ENCODE measurements at regions not wholly inside any gene's neighbourhood (a gene's known extent, or its start where the extent isn't known, plus 50 kb on each side); places are given as distances from the start of the nearest gene placed in this dataset.

GRCh38 chr13:47256618-47257017 is 359.8 kb upstream of the HTR2A start:
- TF ChIP-seq, protein P1, sequence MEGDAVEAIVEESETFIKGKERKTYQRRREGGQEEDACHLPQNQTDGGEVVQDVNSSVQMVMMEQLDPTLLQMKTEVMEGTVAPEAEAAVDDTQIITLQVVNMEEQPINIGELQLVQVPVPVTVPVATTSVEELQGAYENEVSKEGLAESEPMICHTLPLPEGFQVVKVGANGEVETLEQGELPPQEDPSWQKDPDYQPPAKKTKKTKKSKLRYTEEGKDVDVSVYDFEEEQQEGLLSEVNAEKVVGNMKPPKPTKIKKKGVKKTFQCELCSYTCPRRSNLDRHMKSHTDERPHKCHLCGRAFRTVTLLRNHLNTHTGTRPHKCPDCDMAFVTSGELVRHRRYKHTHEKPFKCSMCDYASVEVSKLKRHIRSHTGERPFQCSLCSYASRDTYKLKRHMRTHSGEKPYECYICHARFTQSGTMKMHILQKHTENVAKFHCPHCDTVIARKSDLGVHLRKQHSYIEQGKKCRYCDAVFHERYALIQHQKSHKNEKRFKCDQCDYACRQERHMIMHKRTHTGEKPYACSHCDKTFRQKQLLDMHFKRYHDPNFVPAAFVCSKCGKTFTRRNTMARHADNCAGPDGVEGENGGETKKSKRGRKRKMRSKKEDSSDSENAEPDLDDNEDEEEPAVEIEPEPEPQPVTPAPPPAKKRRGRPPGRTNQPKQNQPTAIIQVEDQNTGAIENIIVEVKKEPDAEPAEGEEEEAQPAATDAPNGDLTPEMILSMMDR (IDR thresholded peaks at IDR 0.05; ENCODE audit: insufficient read depth, low read length, poor library complexity, severe bottlenecking) = no peak
- no peak for TF ChIP-seq EZH2phosphoT487 (conservative IDR thresholded peaks at IDR 0.05; ENCODE audit: low read length)
